ENCODE measurements at regions not wholly inside any gene's neighbourhood (a gene's known extent, or its start where the extent isn't known, plus 50 kb on each side); places are given as distances from the start of the nearest gene placed in this dataset.

DNA sequence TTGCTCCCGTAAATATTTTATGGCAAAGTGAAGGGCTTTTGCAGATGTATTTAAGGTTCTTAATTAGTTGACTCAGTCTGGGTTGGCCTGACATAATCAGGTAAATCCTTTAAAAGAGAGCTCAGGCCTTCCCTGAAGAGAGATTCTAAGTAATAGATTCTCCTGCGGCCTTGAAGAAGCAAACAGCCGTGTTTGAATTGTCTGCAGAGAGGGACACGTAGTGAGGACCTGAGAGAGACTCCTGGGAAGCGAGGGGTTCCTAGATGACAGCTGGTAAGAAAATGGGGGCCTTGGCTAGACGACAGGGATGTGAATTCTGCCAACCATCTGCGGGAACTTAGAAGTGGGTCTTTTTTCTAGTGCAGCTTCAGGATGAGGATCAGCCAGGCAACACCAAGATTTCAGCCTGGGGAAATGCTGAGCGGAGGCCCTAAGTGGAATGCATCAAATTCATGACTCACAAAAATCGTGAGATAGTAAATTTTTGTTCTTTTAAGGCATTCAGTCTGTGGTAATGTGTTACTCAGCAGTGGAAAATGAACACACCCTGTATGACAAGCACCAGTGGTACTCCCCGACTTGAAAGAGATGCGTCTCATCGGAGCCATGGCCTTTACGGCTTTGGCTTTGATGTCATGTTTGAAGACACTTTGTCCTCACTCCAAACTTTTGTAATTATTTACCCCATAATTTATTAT is 62.1 kb upstream of the SMIM21 start:
- DNase-seq (ENCODE audit: low read depth), result peak; percentile 95
- no peak overlapping the region for H3K4me3 ChIP-seq (ENCODE audit: low read length)
- TF ChIP-seq, protein P1, sequence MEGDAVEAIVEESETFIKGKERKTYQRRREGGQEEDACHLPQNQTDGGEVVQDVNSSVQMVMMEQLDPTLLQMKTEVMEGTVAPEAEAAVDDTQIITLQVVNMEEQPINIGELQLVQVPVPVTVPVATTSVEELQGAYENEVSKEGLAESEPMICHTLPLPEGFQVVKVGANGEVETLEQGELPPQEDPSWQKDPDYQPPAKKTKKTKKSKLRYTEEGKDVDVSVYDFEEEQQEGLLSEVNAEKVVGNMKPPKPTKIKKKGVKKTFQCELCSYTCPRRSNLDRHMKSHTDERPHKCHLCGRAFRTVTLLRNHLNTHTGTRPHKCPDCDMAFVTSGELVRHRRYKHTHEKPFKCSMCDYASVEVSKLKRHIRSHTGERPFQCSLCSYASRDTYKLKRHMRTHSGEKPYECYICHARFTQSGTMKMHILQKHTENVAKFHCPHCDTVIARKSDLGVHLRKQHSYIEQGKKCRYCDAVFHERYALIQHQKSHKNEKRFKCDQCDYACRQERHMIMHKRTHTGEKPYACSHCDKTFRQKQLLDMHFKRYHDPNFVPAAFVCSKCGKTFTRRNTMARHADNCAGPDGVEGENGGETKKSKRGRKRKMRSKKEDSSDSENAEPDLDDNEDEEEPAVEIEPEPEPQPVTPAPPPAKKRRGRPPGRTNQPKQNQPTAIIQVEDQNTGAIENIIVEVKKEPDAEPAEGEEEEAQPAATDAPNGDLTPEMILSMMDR (conservative IDR thresholded peaks at IDR 0.05; ENCODE audit: low read length), result no peak; the same call in 1 of the 2 replicates

DNA sequence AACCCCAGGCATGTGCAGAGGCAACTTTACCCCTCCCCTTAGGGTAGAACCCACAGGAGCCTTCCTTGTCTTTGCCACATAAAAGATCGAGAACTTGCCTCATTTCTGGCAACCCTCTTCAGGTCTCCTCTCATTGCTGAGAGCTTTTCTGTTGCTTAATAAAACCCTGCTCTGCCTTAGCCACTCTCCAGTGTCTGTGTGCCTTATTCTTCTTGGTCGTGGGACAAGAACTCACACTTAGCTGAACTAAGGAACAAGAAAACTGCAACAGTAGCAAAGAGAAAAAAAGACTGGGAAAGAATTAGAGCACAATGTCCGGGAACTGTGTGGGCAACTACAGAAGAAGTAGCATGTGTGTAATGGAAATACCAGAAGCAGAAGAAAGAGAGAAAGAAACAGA is 56.2 kb upstream of the SMIM21 start:
- TF ChIP-seq, protein P1 (conservative IDR thresholded peaks at IDR 0.05; ENCODE audit: low read length), result no peak
- DNase-seq (ENCODE audit: low read depth), result no peak
- H3K4me3 ChIP-seq (ENCODE audit: low read length), result no peak overlapping the region

DNA sequence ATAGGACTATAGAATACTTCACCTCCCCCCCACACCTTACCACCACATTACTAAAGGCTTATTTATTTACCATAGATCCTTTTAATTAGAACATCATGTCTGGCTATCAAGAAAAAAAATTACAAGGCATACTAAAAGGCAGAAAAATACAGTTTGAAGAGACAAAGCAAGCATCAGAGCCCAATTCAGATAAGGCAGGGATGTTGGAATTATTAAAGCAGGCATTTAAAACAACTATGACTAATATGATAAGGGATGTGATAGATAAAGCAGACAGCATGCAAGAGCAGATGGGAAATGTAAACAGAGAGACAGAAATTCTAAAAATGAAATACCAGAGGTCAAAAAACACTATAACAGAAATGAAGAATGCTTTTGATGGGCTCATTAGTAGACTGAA is 55.4 kb upstream of the SMIM21 start:
- no peak overlapping the region for H3K4me3 ChIP-seq (ENCODE audit: low read length)
- TF ChIP-seq, protein P1 (conservative IDR thresholded peaks at IDR 0.05; ENCODE audit: low read length), result no peak
- DNase-seq (ENCODE audit: low read depth), result no peak

DNA sequence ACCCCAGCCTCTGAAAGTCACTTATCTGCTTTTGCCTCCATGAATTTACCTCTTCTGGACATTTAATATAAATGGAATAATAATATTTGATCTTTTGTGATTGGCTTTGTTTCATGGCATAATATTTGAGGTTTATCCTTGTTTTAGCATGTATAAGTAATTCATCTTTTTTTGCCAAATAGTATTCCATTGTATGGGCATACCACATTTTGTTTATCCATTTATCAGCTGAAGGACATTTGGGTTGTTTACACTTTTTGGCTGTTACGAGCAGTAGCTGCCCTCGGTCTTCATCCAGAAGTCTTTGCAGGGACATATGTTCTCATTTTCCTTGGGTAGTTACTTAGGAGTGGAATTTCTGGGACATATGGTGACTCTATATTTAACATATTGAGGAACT is 53.0 kb upstream of the SMIM21 start:
- TF ChIP-seq, protein P1 (conservative IDR thresholded peaks at IDR 0.05; ENCODE audit: low read length), result no peak
- DNase-seq (ENCODE audit: low read depth), result no peak
- no peak overlapping the region for H3K4me3 ChIP-seq (ENCODE audit: low read length)

DNA sequence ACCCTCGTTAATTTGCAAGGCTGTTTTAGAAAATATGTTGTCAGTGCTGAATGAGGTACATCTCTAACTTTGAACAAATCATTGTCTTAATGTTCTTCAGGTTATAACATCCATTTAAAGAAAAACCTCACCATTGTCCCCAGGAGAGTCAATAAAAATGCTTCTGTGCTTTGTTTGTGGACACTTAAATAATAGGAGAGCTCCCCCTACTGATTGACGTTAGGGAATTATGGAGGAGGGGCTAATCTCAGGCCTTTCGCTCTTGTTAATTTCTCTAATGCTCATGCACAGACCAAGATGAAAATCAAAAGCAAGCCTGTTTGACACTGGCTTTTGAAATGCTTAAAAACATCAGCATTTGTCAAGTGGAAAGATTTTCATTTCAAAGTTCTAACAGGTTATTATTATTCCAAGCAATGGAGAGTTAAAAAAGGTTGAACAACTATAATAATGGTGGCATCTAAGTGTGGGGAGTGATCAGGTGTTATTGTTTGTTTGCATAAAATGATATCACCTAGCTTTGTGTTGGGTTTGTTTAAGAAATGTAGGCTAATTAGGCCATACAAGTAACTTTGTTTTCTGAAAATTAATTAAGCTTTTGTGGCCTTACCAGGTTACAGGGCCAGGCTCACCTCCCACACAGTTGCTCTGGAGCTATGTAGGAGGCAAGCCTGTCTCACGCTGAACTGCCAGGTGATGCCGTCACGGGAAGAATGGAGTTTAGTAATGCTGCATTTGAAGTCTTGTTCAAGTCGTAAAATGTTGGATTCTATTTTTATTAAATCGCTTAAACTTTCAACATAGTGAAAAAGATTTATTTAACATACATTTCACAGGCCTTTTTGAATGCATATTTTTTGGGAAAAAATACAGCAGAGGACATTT is 51.7 kb upstream of the SMIM21 start:
- H3K4me3 ChIP-seq (ENCODE audit: low read length), result no peak overlapping the region
- TF ChIP-seq, protein P1 (conservative IDR thresholded peaks at IDR 0.05; ENCODE audit: low read length), result peak; percentile 68
- DNase-seq (ENCODE audit: low read depth), result peak; percentile 67

DNA sequence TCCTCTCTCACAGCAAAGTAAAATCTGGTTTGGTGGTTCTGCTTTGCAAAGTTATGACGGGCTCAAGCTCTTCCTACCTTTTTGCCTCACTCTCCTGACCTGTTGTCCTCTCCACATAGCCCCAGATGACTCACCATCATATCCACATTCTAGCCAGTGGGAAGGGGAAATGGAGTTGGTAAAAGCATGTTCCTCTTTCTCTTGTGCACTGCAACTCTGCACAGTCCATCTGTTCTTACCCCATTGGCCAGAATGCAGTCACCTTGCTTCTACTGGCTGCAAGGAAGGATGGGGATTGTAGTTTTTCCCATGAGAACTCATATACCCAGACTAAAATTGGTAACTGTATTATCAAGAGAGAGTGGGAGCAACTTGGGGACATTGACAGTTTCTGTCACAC is 50.4 kb upstream of the SMIM21 start:
- DNase-seq (ENCODE audit: low read depth), result no peak
- TF ChIP-seq, protein P1 (conservative IDR thresholded peaks at IDR 0.05; ENCODE audit: low read length), result no peak
- no peak overlapping the region for H3K4me3 ChIP-seq (ENCODE audit: low read length)

All from AG10803 (cell line).